WTC11 (cell line): ENCODE measurements at regions not wholly inside any gene's neighbourhood (a gene's known extent, or its start where the extent isn't known, plus 50 kb on each side); places are given as distances from the start of the nearest gene placed in this dataset.

Source experiments
- ATAC-seq: fragments of 200-7000 bp; cut with Tn5 transposase; 2 replicates; pipeline ENCODE4 v1.10.0; 2021; ENCODE audit warnings: mild to moderate bottlenecking, moderate library complexity
- CTCF ChIA-PET: fragments of 300-600 bp; sonication (Branson Sonifier 250); formaldehyde crosslinking; loops from one replicate; lab custom pipeline; 2021; ENCODE audit warnings: antibody characterized with exemption; lab: Charles Lee
- POLR2A ChIA-PET: fragments of 350-600 bp; sonication (Branson Sonifier 250); formaldehyde crosslinking; loops from one replicate; lab custom pipeline; 2021; ENCODE audit warnings: antibody characterized with exemption; lab: Charles Lee
- DNase-seq: peaks from one replicate; pipeline ENCODE4 v3.0.0; 2021; ENCODE audit warnings: low spot score
- H3K27ac Mint-ChIP-seq: 2 replicates; pipeline ENCODE4 v1.8.0; 2021; ENCODE audit warnings: mixed read lengths
- H3K27me3 Mint-ChIP-seq: 2 replicates; pipeline ENCODE4 v1.8.0; 2021; ENCODE audit warnings: low read depth, mild to moderate bottlenecking, moderate library complexity, mixed read lengths
- H3K36me3 Mint-ChIP-seq: 2 replicates; pipeline ENCODE4 v1.8.0; 2021; ENCODE audit warnings: mixed read lengths
- H3K4me1 Mint-ChIP-seq: 2 replicates; pipeline ENCODE4 v1.8.0; 2022; ENCODE audit warnings: mixed read lengths
- H3K4me3 Mint-ChIP-seq: 2 replicates; pipeline ENCODE4 v1.8.0; 2021; ENCODE audit warnings: mild to moderate bottlenecking, moderate library complexity, mixed read lengths
- H3K9me3 Mint-ChIP-seq: 2 replicates; pipeline ENCODE4 v1.8.0; 2021; ENCODE audit warnings: mixed read lengths
- ETV6 ChIP-seq: sonication (generic); formaldehyde crosslinking; IDR thresholded peaks from 2 replicates; pipeline ENCODE4 v1.8.1; 2022; ENCODE audit warnings: mild to moderate bottlenecking, missing genetic modification reagents
- FOXJ3 ChIP-seq: sonication (generic); formaldehyde crosslinking; IDR thresholded peaks from 2 replicates; pipeline ENCODE4 v1.9.0; 2021; ENCODE audit warnings: missing genetic modification reagents, mild to moderate bottlenecking, borderline replicate concordance
- GRHL2 ChIP-seq: fragments of 250-450 bp; sonication (Bioruptor Pico); IDR thresholded peaks from 2 replicates; pipeline ENCODE4 v1.8.0; 2022; ENCODE audit warnings: mild to moderate bottlenecking, moderate library complexity; ENCODE audit not compliant: insufficient replicate concordance, severe bottlenecking
- IRF2 ChIP-seq: sonication (generic); formaldehyde crosslinking; IDR thresholded peaks from 2 replicates; pipeline ENCODE4 v1.8.0; 2022; ENCODE audit warnings: low read depth, missing genetic modification reagents, borderline replicate concordance
- NFE2L1 ChIP-seq: sonication (generic); formaldehyde crosslinking; IDR thresholded peaks from 2 replicates; pipeline ENCODE4 v1.8.1; 2023; ENCODE audit warnings: missing genetic modification reagents
- SOX15 ChIP-seq: fragments of 250-450 bp; sonication (Bioruptor Pico); IDR thresholded peaks from 2 replicates; pipeline ENCODE4 v1.9.0; 2021; ENCODE audit warnings: mild to moderate bottlenecking
- TF ChIP-seq, protein P1 (sequence below): sonication (generic); formaldehyde crosslinking; IDR thresholded peaks from 2 replicates; pipeline ENCODE4 v1.8.1; 2022; ENCODE audit warnings: mild to moderate bottlenecking, moderate library complexity, missing genetic modification reagents
- TF ChIP-seq, protein P2 (sequence below): sonication (generic); formaldehyde crosslinking; IDR thresholded peaks from 2 replicates; pipeline ENCODE4 v1.8.0; 2022; ENCODE audit warnings: mild to moderate bottlenecking, missing genetic modification reagents
- TF ChIP-seq, protein P3 (sequence below): fragments of 250-450 bp; sonication (Bioruptor Pico); IDR thresholded peaks from 2 replicates; pipeline ENCODE4 v1.9.0; 2021; ENCODE audit warnings: mild to moderate bottlenecking
- TF ChIP-seq, protein P4 (sequence below): sonication (generic); formaldehyde crosslinking; IDR thresholded peaks from 2 replicates; pipeline ENCODE4 v1.8.1; 2022; ENCODE audit warnings: low read depth, missing genetic modification reagents, borderline replicate concordance
- TF ChIP-seq, protein P5 (sequence below): sonication (generic); formaldehyde crosslinking; conservative IDR thresholded peaks from 2 replicates; pipeline ENCODE4 v1.8.1; 2023; ENCODE audit warnings: mild to moderate bottlenecking, low read depth, missing genetic modification reagents, moderate library complexity
- TF ChIP-seq, protein P6 (sequence below): sonication (generic); formaldehyde crosslinking; IDR thresholded peaks from 2 replicates; pipeline ENCODE4 v1.8.1; 2023; ENCODE audit warnings: mild to moderate bottlenecking, missing genetic modification reagents
- TF ChIP-seq, protein P7 (sequence below): fragments of 250-450 bp; sonication (Bioruptor Pico); IDR thresholded peaks from 2 replicates; pipeline ENCODE4 v1.9.0; 2021; ENCODE audit warnings: mild to moderate bottlenecking
- TF ChIP-seq, protein P8 (sequence below): fragments of 250-450 bp; sonication (Bioruptor Pico); conservative IDR thresholded peaks from 2 replicates; pipeline ENCODE4 v1.9.0; 2021; ENCODE audit warnings: mild to moderate bottlenecking
- TF ChIP-seq, protein P9 (sequence below): sonication (generic); formaldehyde crosslinking; IDR thresholded peaks from 2 replicates; pipeline ENCODE4 v1.8.1; 2023; ENCODE audit warnings: mild to moderate bottlenecking, missing genetic modification reagents, moderate library complexity

DNA sequence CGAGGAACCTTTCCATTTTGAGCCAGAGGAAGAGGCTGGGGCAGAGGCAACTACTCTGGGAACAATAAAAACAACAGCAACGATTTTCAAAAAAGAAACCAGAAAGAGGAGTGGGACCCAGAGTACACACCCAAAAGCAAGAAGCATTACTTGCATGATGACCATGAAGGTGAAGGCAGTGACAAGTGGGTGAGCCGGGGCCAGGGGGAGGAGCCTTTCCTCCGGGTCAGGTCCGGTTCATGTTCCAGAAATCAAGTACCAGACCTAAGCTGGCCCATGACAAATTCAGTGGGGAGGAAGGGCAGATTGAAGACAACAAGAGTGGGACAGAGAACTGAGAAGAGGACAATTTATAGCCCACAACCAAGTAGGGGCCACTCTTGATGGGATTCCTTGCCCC is 77.2 kb upstream of the STT3B start:
- ChIA-PET POLR2A (no interaction called here), CTCF (interaction anchor here (0.9 kb wide), 1 partner anchor 237 kb away, joined by 3 read pairs; no protein-coding TSS in a partner anchor)
- H3K9me3 Mint-ChIP-seq: peaks cover 11% of the 10 kb centered on the region

DNA sequence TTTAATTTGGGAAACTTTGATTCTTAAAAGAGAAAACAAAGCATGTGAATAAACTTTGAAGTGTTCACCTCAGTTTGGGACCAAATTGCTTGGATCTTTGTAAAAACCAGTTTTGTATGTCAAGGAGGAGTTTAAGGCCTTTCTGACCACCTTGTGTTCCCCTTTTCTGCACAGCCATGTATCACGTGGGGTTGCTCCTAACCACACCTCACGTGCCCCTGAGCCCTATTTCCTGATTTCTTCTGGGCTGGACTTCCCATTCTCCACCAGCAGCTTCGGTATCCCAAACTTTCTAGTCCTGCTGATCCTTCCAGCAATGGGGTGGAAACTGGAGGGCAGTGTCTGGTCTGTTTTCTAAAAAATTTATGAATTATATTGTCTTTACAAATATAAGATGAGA is 76.4 kb upstream of the STT3B start:
- DNase-seq: no peak
- peaks cover 15% of the 10 kb centered on the region for H3K9me3 Mint-ChIP-seq
- no peak overlapping the region for H3K4me3 Mint-ChIP-seq
- ChIA-PET POLR2A (no interaction called here), CTCF (interaction anchor here (0.9 kb wide), 1 partner anchor 238 kb away, joined by 3 read pairs; no protein-coding TSS in a partner anchor)
- no peak for ATAC-seq
- H3K27me3 Mint-ChIP-seq: no peaks in the 10 kb centered on the region; the same call in 1 of the 2 replicates
- no peaks in the 10 kb centered on the region; the same call in 1 of the 2 replicates for H3K4me1 Mint-ChIP-seq
- H3K27ac Mint-ChIP-seq: no peak overlapping the region
- H3K36me3 Mint-ChIP-seq: no peaks in the 10 kb centered on the region
- TF ChIP-seq, protein P1, sequence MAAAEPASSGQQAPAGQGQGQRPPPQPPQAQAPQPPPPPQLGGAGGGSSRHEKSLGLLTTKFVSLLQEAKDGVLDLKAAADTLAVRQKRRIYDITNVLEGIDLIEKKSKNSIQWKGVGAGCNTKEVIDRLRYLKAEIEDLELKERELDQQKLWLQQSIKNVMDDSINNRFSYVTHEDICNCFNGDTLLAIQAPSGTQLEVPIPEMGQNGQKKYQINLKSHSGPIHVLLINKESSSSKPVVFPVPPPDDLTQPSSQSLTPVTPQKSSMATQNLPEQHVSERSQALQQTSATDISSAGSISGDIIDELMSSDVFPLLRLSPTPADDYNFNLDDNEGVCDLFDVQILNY: no peak
- TF ChIP-seq, protein P2, sequence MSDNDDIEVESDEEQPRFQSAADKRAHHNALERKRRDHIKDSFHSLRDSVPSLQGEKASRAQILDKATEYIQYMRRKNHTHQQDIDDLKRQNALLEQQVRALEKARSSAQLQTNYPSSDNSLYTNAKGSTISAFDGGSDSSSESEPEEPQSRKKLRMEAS (CRISPR knock-in tag): no peak
- TF ChIP-seq, protein P3, sequence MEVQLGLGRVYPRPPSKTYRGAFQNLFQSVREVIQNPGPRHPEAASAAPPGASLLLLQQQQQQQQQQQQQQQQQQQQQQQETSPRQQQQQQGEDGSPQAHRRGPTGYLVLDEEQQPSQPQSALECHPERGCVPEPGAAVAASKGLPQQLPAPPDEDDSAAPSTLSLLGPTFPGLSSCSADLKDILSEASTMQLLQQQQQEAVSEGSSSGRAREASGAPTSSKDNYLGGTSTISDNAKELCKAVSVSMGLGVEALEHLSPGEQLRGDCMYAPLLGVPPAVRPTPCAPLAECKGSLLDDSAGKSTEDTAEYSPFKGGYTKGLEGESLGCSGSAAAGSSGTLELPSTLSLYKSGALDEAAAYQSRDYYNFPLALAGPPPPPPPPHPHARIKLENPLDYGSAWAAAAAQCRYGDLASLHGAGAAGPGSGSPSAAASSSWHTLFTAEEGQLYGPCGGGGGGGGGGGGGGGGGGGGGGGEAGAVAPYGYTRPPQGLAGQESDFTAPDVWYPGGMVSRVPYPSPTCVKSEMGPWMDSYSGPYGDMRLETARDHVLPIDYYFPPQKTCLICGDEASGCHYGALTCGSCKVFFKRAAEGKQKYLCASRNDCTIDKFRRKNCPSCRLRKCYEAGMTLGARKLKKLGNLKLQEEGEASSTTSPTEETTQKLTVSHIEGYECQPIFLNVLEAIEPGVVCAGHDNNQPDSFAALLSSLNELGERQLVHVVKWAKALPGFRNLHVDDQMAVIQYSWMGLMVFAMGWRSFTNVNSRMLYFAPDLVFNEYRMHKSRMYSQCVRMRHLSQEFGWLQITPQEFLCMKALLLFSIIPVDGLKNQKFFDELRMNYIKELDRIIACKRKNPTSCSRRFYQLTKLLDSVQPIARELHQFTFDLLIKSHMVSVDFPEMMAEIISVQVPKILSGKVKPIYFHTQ: no peak
- TF ChIP-seq, protein P4, sequence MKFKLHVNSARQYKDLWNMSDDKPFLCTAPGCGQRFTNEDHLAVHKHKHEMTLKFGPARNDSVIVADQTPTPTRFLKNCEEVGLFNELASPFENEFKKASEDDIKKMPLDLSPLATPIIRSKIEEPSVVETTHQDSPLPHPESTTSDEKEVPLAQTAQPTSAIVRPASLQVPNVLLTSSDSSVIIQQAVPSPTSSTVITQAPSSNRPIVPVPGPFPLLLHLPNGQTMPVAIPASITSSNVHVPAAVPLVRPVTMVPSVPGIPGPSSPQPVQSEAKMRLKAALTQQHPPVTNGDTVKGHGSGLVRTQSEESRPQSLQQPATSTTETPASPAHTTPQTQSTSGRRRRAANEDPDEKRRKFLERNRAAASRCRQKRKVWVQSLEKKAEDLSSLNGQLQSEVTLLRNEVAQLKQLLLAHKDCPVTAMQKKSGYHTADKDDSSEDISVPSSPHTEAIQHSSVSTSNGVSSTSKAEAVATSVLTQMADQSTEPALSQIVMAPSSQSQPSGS (CRISPR knock-in tag): no peak
- TF ChIP-seq GRHL2 (CRISPR knock-in tag) (no peak), IRF2 (CRISPR knock-in tag) (no peak), ETV6 (CRISPR knock-in tag) (no peak), SOX15 (CRISPR knock-in tag) (no peak), NFE2L1 (CRISPR knock-in tag) (no peak), FOXJ3 (CRISPR knock-in tag) (no peak)
- TF ChIP-seq, protein P5, sequence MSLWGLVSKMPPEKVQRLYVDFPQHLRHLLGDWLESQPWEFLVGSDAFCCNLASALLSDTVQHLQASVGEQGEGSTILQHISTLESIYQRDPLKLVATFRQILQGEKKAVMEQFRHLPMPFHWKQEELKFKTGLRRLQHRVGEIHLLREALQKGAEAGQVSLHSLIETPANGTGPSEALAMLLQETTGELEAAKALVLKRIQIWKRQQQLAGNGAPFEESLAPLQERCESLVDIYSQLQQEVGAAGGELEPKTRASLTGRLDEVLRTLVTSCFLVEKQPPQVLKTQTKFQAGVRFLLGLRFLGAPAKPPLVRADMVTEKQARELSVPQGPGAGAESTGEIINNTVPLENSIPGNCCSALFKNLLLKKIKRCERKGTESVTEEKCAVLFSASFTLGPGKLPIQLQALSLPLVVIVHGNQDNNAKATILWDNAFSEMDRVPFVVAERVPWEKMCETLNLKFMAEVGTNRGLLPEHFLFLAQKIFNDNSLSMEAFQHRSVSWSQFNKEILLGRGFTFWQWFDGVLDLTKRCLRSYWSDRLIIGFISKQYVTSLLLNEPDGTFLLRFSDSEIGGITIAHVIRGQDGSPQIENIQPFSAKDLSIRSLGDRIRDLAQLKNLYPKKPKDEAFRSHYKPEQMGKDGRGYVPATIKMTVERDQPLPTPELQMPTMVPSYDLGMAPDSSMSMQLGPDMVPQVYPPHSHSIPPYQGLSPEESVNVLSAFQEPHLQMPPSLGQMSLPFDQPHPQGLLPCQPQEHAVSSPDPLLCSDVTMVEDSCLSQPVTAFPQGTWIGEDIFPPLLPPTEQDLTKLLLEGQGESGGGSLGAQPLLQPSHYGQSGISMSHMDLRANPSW (CRISPR knock-in tag): no peak
- TF ChIP-seq, protein P6, sequence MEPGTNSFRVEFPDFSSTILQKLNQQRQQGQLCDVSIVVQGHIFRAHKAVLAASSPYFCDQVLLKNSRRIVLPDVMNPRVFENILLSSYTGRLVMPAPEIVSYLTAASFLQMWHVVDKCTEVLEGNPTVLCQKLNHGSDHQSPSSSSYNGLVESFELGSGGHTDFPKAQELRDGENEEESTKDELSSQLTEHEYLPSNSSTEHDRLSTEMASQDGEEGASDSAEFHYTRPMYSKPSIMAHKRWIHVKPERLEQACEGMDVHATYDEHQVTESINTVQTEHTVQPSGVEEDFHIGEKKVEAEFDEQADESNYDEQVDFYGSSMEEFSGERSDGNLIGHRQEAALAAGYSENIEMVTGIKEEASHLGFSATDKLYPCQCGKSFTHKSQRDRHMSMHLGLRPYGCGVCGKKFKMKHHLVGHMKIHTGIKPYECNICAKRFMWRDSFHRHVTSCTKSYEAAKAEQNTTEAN (CRISPR knock-in tag): no peak
- TF ChIP-seq, protein P7, sequence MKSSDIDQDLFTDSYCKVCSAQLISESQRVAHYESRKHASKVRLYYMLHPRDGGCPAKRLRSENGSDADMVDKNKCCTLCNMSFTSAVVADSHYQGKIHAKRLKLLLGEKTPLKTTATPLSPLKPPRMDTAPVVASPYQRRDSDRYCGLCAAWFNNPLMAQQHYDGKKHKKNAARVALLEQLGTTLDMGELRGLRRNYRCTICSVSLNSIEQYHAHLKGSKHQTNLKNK (CRISPR knock-in tag): no peak
- TF ChIP-seq, protein P8, sequence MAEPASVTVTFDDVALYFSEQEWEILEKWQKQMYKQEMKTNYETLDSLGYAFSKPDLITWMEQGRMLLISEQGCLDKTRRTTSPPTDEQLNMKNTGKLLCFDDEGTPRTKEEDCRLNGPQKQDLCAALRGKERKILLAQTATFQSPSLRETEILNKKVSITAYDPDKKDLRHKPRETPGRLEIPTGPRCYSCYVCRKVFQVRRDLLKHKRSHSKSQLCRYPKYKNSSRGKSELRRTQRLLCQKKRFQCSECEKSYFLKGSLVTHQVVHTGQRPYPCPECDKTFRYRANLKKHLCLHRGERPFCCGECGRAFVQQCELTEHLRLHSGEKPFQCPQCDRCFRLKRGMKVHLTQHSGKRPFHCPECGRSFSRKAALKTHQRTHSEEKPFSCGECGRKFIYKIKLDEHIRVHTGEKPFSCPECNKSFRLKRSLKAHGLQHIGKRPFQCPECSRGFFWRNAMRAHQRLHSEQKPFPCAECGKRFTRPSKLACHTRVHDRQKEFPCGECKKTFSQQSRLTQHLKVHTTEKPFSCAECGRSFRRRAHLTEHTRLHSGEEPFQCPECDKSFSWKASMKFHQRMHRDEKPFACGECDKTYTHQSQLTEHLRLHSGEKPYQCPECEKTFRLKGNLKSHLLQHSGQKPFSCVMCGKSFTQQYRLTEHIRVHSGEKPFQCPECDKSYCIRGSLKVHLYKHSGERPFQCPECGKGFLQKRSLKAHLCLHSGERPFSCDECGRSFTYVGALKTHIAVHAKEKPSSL (CRISPR knock-in tag): no peak

More for the DNA sequence above, 77.2 kb upstream of the STT3B start:
- H3K27ac Mint-ChIP-seq: no peak overlapping the region
- TF ChIP-seq, protein P9, sequence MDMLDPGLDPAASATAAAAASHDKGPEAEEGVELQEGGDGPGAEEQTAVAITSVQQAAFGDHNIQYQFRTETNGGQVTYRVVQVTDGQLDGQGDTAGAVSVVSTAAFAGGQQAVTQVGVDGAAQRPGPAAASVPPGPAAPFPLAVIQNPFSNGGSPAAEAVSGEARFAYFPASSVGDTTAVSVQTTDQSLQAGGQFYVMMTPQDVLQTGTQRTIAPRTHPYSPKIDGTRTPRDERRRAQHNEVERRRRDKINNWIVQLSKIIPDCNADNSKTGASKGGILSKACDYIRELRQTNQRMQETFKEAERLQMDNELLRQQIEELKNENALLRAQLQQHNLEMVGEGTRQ (CRISPR knock-in tag): no peak
- TF ChIP-seq, protein P8 (CRISPR knock-in tag): no peak
- ATAC-seq: no peak
- H3K4me3 Mint-ChIP-seq: no peak overlapping the region
- H3K36me3 Mint-ChIP-seq: no peaks in the 10 kb centered on the region
- DNase-seq: no peak
- no peaks in the 10 kb centered on the region for H3K4me1 Mint-ChIP-seq
- no peaks in the 10 kb centered on the region; the same call in 1 of the 2 replicates for H3K27me3 Mint-ChIP-seq
